CD4-positive, CD25-positive, alpha-beta regulatory T cell (primary cell): ENCODE measurements at regions not wholly inside any gene's neighbourhood (a gene's known extent, or its start where the extent isn't known, plus 50 kb on each side); places are given as distances from the start of the nearest gene placed in this dataset.

Experiments used
- ATAC-seq, 2 donors: fragments of 150-1000 bp; cut with Tn5 transposase; one replicate each; pipeline ENCODE4 v1.10.0; 2021; ENCODE audit warnings: low read depth in 2 of 2, moderate number of reproducible peaks in 2 of 2, moderate library complexity in 1 of 2
- DNase-seq, 3 donors: peaks; one replicate each; pipeline versions ENCODE4 v3.0.0 to v3.0.0-alpha.2; 2012 to 2022; ENCODE audit warnings: mixed read lengths in 1 of 3
- H3K27ac ChIP-seq: one replicate; pipeline ENCODE4 v1.7.0; 2013; ENCODE audit warnings: mild to moderate bottlenecking, low read length; ENCODE audit not compliant: insufficient read depth, poor library complexity, severe bottlenecking
- H3K27me3 ChIP-seq: one replicate; pipeline ENCODE4 v1.7.0; 2013; ENCODE audit warnings: low read length; ENCODE audit not compliant: control insufficient read depth, insufficient read depth
- H3K36me3 ChIP-seq: one replicate; pipeline ENCODE4 v1.7.0; 2013; ENCODE audit warnings: mild to moderate bottlenecking, low read length, moderate library complexity; ENCODE audit not compliant: control insufficient read depth, insufficient read depth
- H3K4me1 ChIP-seq: 2 replicates; pipeline ENCODE4 v1.7.0; 2013; ENCODE audit warnings: mild to moderate bottlenecking, low read length; ENCODE audit not compliant: insufficient read depth, control insufficient read depth, poor library complexity, severe bottlenecking
- H3K4me3 ChIP-seq: one replicate; pipeline ENCODE4 v1.7.0; 2013; ENCODE audit warnings: low read depth, mild to moderate bottlenecking, low read length, moderate library complexity
- H3K9me3 ChIP-seq, 2 experiments: 1 replicate in 1 of 2; 2 replicates in 1 of 2; pipeline ENCODE4 v1.7.0; 2013; ENCODE audit warnings: low read length in 2 of 2, mild to moderate bottlenecking in 1 of 2, moderate library complexity in 1 of 2; ENCODE audit not compliant: control insufficient read depth in 2 of 2
- H3K27ac Mint-ChIP-seq, 3 donors: one replicate each; pipeline ENCODE4 v1.8.0; 2020 to 2022; ENCODE audit warnings: mild to moderate bottlenecking in 3 of 3, mixed read lengths in 3 of 3, moderate library complexity in 2 of 3
- H3K27me3 Mint-ChIP-seq: one replicate; pipeline ENCODE4 v1.8.0; 2022; ENCODE audit warnings: mild to moderate bottlenecking, mixed read lengths
- H3K36me3 Mint-ChIP-seq: one replicate; pipeline ENCODE4 v1.8.0; 2020; ENCODE audit warnings: mixed read lengths
- H3K4me1 Mint-ChIP-seq, 4 donors: one replicate each; pipeline ENCODE4 v1.8.0; 2020 to 2022; ENCODE audit warnings: mixed read lengths in 4 of 4, mild to moderate bottlenecking in 1 of 4
- H3K4me3 Mint-ChIP-seq, 4 donors: one replicate each; pipeline ENCODE4 v1.8.0; 2020 to 2022; ENCODE audit warnings: mild to moderate bottlenecking in 4 of 4, mixed read lengths in 4 of 4, moderate library complexity in 3 of 4
- H3K9me3 Mint-ChIP-seq, 7 donors: one replicate each; pipeline ENCODE4 v1.8.0; 2020 to 2022; ENCODE audit warnings: mixed read lengths in 7 of 7, mild to moderate bottlenecking in 3 of 7, moderate library complexity in 2 of 7

DNA sequence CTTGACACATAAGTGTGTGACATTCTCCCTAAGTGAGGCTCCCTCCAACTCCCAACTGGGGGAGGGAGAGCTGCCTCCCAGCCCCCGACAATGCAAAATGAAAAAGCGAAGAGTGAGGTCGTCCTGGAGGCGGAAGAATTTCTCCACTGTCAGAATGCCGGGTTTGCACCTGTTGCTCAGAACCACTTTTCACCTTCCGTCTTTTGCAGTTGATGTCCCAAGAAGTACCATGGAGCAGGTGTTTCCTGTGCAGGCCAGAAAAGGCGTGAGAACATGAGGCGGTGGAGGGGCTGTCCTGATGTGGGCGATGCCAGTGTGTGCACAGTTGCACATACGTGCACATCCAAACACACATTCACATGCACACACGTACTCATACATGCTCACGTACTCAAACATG is 158.6 kb upstream of the AJAP1 start:
- no peaks in the 10 kb centered on the region for H3K36me3 Mint-ChIP-seq
- H3K4me1 ChIP-seq: no peaks in the 10 kb centered on the region
- H3K27me3 Mint-ChIP-seq: no peaks in the 10 kb centered on the region
- no peaks in the 10 kb centered on the region for H3K27me3 ChIP-seq
- H3K27ac ChIP-seq: no peak overlapping the region
- no peak overlapping the region for H3K27ac Mint-ChIP-seq
- H3K4me3 ChIP-seq: no peak overlapping the region
- no peaks in the 10 kb centered on the region for H3K36me3 ChIP-seq
- no peak overlapping the region for H3K4me3 Mint-ChIP-seq
- H3K4me1 Mint-ChIP-seq: no peaks in the 10 kb centered on the region
- H3K9me3 Mint-ChIP-seq: peaks cover 0 to 4% (median 0%) of the 10 kb centered on the region in 7 donors
- ATAC-seq (no peak), DNase-seq (no peak)
- H3K9me3 ChIP-seq: no peaks in the 10 kb centered on the region

DNA sequence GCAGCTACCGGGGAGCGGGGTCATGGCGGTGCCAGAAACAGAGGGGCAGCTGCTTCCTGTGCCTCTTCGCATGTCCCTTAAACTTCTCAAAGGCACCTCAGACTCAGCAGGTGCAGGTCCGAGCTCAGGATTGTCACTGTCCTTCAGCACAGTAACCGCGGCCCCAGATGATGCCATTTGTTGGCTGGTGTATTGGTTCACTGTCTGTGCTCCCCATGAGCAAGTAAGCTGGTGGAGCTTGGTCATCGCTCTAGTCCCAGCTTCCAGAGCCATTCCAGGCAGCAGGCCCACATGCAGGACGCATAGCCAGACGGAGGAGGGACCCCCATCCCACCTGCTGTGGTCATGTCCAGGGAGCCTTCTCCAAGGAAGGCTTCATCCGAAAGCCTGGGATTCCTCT is 154.0 kb upstream of the AJAP1 start:
- Mint-ChIP-seq H3K36me3 (no peaks in the 10 kb centered on the region), H3K27ac (no peak overlapping the region), H3K27me3 (no peaks in the 10 kb centered on the region), H3K9me3 (peaks cover 0 to 1% (median 0%) of the 10 kb centered on the region in 7 donors), H3K4me1 (no peaks in the 10 kb centered on the region), H3K4me3 (no peak overlapping the region)
- H3K27me3 ChIP-seq: no peaks in the 10 kb centered on the region
- H3K9me3 ChIP-seq: no peaks in the 10 kb centered on the region
- ATAC-seq (no peak), DNase-seq (no peak)
- no peaks in the 10 kb centered on the region for H3K4me1 ChIP-seq
- H3K36me3 ChIP-seq: no peaks in the 10 kb centered on the region
- no peak overlapping the region for H3K27ac ChIP-seq
- H3K4me3 ChIP-seq: no peak overlapping the region

DNA sequence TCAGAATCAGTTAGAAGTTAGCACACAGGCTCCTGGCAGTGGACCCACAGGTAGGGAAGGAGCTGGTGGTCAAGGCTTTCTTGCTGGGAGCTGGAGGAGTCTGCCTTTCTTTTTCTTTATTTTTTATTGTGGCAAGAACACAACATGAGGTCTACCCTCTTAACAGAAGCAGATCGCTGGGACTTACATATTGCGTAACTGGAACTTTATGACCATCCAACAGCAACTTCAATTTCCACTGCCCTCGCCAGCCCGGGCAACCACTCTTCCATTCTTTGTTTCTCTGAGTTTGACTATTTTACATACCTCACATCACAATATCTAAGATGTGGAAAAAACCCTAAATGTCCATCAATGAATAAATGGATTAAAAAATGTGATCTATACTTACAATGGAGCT is 147.8 kb upstream of the AJAP1 start:
- no peaks in the 10 kb centered on the region for H3K4me1 ChIP-seq
- H3K27ac Mint-ChIP-seq: no peak overlapping the region
- DNase-seq (no peak), ATAC-seq (no peak)
- H3K27me3 Mint-ChIP-seq: peaks cover under 1% of the 10 kb centered on the region
- H3K27ac ChIP-seq: no peak overlapping the region
- H3K27me3 ChIP-seq: no peaks in the 10 kb centered on the region
- H3K9me3 ChIP-seq: no peaks in the 10 kb centered on the region
- no peaks in the 10 kb centered on the region for H3K9me3 Mint-ChIP-seq
- no peaks in the 10 kb centered on the region for H3K36me3 Mint-ChIP-seq
- H3K36me3 ChIP-seq: no peaks in the 10 kb centered on the region
- no peak overlapping the region for H3K4me3 Mint-ChIP-seq
- no peak overlapping the region for H3K4me3 ChIP-seq
- no peaks in the 10 kb centered on the region for H3K4me1 Mint-ChIP-seq

DNA sequence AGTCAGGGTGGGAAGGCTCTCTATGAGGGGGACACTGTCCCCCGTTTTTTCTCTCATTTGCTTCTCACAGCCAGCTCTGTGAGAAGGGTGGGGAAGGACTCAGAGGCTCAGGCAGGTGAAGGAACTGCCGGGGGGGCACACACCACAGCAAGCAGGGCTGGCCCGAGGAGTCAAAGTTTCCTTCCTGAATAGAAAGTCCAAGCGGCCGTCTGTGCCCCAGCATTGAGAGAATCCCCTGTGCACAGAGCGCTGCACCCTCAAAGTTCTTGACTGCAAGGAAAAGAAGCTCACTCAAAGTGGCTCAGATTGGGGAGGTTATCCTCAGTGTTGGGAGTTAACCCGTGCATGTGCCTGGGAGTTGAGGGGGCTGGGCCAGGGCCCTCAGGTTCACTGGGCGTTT is 145.2 kb upstream of the AJAP1 start:
- Mint-ChIP-seq H3K36me3 (no peaks in the 10 kb centered on the region), H3K27ac (no peak overlapping the region), H3K4me1 (peaks cover 0 to 2% (median 0%) of the 10 kb centered on the region in 4 donors), H3K4me3 (no peak overlapping the region), H3K27me3 (peaks cover 10% of the 10 kb centered on the region), H3K9me3 (no peaks in the 10 kb centered on the region)
- Histone ChIP-seq H3K27me3 (no peaks in the 10 kb centered on the region), H3K27ac (no peak overlapping the region), H3K9me3 (no peaks in the 10 kb centered on the region), H3K4me1 (no peaks in the 10 kb centered on the region), H3K36me3 (no peaks in the 10 kb centered on the region), H3K4me3 (no peak overlapping the region)
- DNase-seq (no peak), ATAC-seq (no peak)

DNA sequence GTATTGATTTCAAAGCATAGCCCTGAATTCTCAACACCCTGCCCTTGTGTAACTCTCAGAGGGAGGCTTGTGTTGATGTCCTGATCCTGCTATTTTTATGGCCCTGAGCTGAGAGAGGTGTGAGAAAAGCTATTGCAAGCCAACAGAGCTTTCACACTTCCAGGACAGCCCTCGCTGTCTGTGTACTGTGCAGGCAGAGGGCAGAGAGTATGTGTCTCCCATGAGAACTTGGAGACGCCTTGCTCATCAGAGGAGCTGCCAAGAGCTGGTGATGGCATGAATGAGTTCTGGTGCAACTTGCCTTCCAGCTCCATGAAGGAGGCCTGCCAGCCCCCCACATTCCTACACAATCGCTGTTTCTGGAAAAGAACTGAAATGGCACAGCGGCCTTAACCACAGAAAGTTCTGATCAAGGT is 144.1 kb upstream of the AJAP1 start:
- no peak for ATAC-seq
- Histone ChIP-seq H3K4me3 (no peak overlapping the region), H3K4me1 (no peaks in the 10 kb centered on the region), H3K9me3 (no peaks in the 10 kb centered on the region), H3K27ac (no peak overlapping the region), H3K27me3 (no peaks in the 10 kb centered on the region), H3K36me3 (no peaks in the 10 kb centered on the region)
- H3K36me3 Mint-ChIP-seq: no peaks in the 10 kb centered on the region
- no peak overlapping the region for H3K27ac Mint-ChIP-seq
- peaks cover 10% of the 10 kb centered on the region for H3K27me3 Mint-ChIP-seq
- no peak overlapping the region for H3K4me3 Mint-ChIP-seq
- peaks cover 0 to 5% (median 0%) of the 10 kb centered on the region in 7 donors for H3K9me3 Mint-ChIP-seq
- no peak for DNase-seq
- peaks cover 0 to 2% (median 0%) of the 10 kb centered on the region in 4 donors for H3K4me1 Mint-ChIP-seq

DNA sequence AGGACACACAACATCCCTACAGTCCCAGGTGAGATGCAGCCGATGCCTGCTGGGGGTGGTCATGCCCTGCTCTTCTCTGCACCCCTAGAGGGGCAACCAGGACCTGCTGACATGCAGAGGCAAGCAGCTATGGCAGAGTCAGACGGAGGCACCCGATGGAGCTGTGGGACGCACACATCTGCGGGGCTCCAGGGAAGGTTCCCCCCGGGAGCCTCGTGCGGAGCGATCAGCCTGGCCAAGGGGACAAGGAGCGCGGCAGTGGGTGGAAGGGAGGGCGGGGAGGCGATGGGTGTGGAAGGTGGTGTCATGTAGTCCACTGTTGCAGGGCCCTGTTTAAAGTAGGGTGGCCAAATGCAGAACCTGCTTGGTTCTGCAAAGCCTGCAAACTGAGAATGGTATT is 143.0 kb upstream of the AJAP1 start:
- peaks cover 10% of the 10 kb centered on the region for H3K27me3 Mint-ChIP-seq
- ATAC-seq (no peak), DNase-seq (no peak)
- H3K9me3 Mint-ChIP-seq: peaks cover 0 to 5% (median 0%) of the 10 kb centered on the region in 7 donors
- no peaks in the 10 kb centered on the region for H3K27me3 ChIP-seq
- H3K4me1 Mint-ChIP-seq: peaks cover 0 to 2% (median 0%) of the 10 kb centered on the region in 4 donors
- no peak overlapping the region for H3K4me3 Mint-ChIP-seq
- H3K4me1 ChIP-seq: no peaks in the 10 kb centered on the region
- no peak overlapping the region for H3K27ac Mint-ChIP-seq
- no peaks in the 10 kb centered on the region for H3K36me3 ChIP-seq
- H3K4me3 ChIP-seq: no peak overlapping the region
- H3K36me3 Mint-ChIP-seq: no peaks in the 10 kb centered on the region
- no peaks in the 10 kb centered on the region for H3K9me3 ChIP-seq
- H3K27ac ChIP-seq: no peak overlapping the region

DNA sequence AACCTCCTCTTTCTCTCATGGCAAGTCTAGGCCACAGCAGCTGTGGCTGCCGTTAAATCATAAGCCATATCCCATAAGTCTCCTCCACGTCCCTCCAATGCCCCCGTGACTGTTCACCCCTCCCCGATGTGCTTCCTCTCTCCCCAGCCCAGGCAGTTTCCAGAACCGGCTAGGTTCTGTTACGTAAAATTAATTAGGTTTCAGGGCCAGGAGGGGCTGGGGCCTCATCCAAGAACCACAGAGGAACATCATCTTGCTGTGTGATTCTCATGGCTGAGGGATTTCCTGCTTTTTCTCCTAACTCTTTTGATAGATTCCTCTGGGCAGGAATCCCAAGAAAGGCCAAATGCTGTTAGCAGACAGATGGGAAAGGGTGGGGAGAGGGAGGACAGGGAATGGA is 141.8 kb upstream of the AJAP1 start:
- Histone ChIP-seq H3K27me3 (no peaks in the 10 kb centered on the region), H3K36me3 (no peaks in the 10 kb centered on the region), H3K4me1 (no peaks in the 10 kb centered on the region), H3K27ac (no peak overlapping the region), H3K9me3 (no peaks in the 10 kb centered on the region), H3K4me3 (no peak overlapping the region)
- H3K27ac Mint-ChIP-seq: no peak overlapping the region
- peaks cover 10% of the 10 kb centered on the region for H3K27me3 Mint-ChIP-seq
- H3K36me3 Mint-ChIP-seq: no peaks in the 10 kb centered on the region
- no peak for ATAC-seq
- peaks cover 0 to 5% (median 0%) of the 10 kb centered on the region in 7 donors for H3K9me3 Mint-ChIP-seq
- no peak for DNase-seq
- peaks cover 0 to 2% (median 0%) of the 10 kb centered on the region in 4 donors for H3K4me1 Mint-ChIP-seq
- no peak overlapping the region for H3K4me3 Mint-ChIP-seq

DNA sequence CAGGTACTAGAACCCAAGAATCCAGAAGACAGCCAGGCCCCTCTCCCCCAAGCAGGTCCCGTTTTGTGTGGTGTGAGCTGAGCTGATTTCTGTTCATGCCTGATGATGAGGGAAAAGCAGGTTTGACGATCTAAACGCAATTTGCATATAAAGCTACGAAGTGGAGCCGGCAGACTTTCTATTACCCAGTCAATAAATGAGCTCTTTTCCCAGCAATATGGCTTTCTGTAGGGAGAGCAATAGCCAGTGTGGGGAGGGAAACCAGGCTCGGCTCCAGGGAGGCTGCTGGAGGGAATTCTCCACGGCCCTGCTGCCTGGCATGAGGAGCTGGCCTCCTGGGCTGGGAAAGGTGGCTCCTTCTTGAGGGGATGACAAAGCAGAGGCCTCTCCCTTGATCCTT is 140.7 kb upstream of the AJAP1 start:
- ATAC-seq (no peak), DNase-seq (no peak)
- Histone ChIP-seq H3K4me1 (no peaks in the 10 kb centered on the region), H3K36me3 (no peaks in the 10 kb centered on the region), H3K27ac (no peak overlapping the region), H3K4me3 (no peak overlapping the region), H3K9me3 (no peaks in the 10 kb centered on the region), H3K27me3 (no peaks in the 10 kb centered on the region)
- Mint-ChIP-seq H3K27ac (no peak overlapping the region), H3K36me3 (no peaks in the 10 kb centered on the region), H3K27me3 (peaks cover 10% of the 10 kb centered on the region), H3K4me1 (peaks cover 0 to 2% (median 0%) of the 10 kb centered on the region in 4 donors), H3K9me3 (peaks cover 0 to 5% (median 0%) of the 10 kb centered on the region in 7 donors), H3K4me3 (no peak overlapping the region)
